H9 (cell line): ENCODE measurements at regions not wholly inside any gene's neighbourhood (a gene's known extent, or its start where the extent isn't known, plus 50 kb on each side); places are given as distances from the start of the nearest gene placed in this dataset.

Source experiments
- DNase-seq: peaks from one replicate; pipeline ENCODE4 v3.0.0-alpha.2; 2017
- H2AFZ ChIP-seq: one replicate; pipeline ENCODE4 v1.6.1; 2013; ENCODE audit warnings: mild to moderate bottlenecking, low read length, control low read depth, moderate library complexity
- H2AK5ac ChIP-seq: 2 replicates; pipeline ENCODE4 v1.6.1; 2013; ENCODE audit warnings: low read length, control low read depth, mixed read lengths; ENCODE audit not compliant: insufficient read length
- H2BK120ac ChIP-seq: one replicate; pipeline ENCODE4 v1.6.1; 2013; ENCODE audit warnings: low read depth, mild to moderate bottlenecking, low read length, control low read depth, inconsistent platforms; ENCODE audit not compliant: poor library complexity, severe bottlenecking
- H2BK12ac ChIP-seq: 2 replicates; pipeline ENCODE4 v1.6.1; 2013; ENCODE audit warnings: low read length, control low read depth, mixed read lengths, low read depth; ENCODE audit not compliant: insufficient read length
- H2BK15ac ChIP-seq: 2 replicates; pipeline ENCODE4 v1.6.1; 2013; ENCODE audit warnings: low read depth, low read length, control low read depth
- H2BK20ac ChIP-seq: one replicate; pipeline ENCODE4 v1.6.1; 2013; ENCODE audit warnings: low read depth, mild to moderate bottlenecking, low read length, control low read depth, inconsistent platforms; ENCODE audit not compliant: poor library complexity, severe bottlenecking
- H2BK5ac ChIP-seq: 2 replicates; pipeline ENCODE4 v1.6.1; 2013; ENCODE audit warnings: low read length, control low read depth, mixed read lengths; ENCODE audit not compliant: insufficient read length
- H3K14ac ChIP-seq: 2 replicates; pipeline ENCODE4 v1.6.1; 2013; ENCODE audit warnings: low read length, control low read depth; ENCODE audit not compliant: insufficient read depth
- H3K18ac ChIP-seq: 2 replicates; pipeline ENCODE4 v1.6.1; 2013; ENCODE audit warnings: low read depth, mild to moderate bottlenecking, mixed read lengths, low read length, control low read depth; ENCODE audit not compliant: insufficient read length
- H3K23ac ChIP-seq: 2 replicates; pipeline ENCODE4 v1.6.1; 2013; ENCODE audit warnings: low read length, control low read depth, mixed read lengths, low read depth; ENCODE audit not compliant: insufficient read length
- H3K23me2 ChIP-seq: 2 replicates; pipeline ENCODE4 v1.6.1; 2013; ENCODE audit warnings: low read depth, mild to moderate bottlenecking, mixed read lengths, low read length, control low read depth; ENCODE audit not compliant: insufficient read length, poor library complexity, severe bottlenecking
- H3K27ac ChIP-seq: 2 replicates; pipeline ENCODE4 v1.5.1; 2013; ENCODE audit warnings: low read length, control low read depth, mixed read lengths, low read depth; ENCODE audit not compliant: insufficient read length
- H3K27me3 ChIP-seq: 2 replicates; pipeline ENCODE4 v1.6.1; 2013; ENCODE audit warnings: low read length, control low read depth, inconsistent platforms; ENCODE audit not compliant: insufficient read depth
- H3K4ac ChIP-seq: 2 replicates; pipeline ENCODE4 v1.6.1; 2013; ENCODE audit warnings: low read depth, mild to moderate bottlenecking, control low read depth, inconsistent platforms, low read length, moderate library complexity
- H3K4me1 ChIP-seq: 2 replicates; pipeline ENCODE4 v1.6.1; 2013; ENCODE audit warnings: low read length, control low read depth, inconsistent platforms; ENCODE audit not compliant: insufficient read depth
- H3K4me2 ChIP-seq: 2 replicates; pipeline ENCODE4 v1.6.1; 2013; ENCODE audit warnings: low read length, control low read depth, mixed read lengths; ENCODE audit not compliant: insufficient read length, insufficient read depth
- H3K56ac ChIP-seq: 2 replicates; pipeline ENCODE4 v1.6.1; 2013; ENCODE audit warnings: low read depth, mild to moderate bottlenecking, mixed read lengths, low read length, control low read depth; ENCODE audit not compliant: insufficient read length
- H3K79me1 ChIP-seq: 2 replicates; pipeline ENCODE4 v1.6.1; 2013; ENCODE audit warnings: low read depth, mild to moderate bottlenecking, moderate library complexity, low read length, control low read depth, inconsistent platforms; ENCODE audit not compliant: insufficient read depth, poor library complexity, severe bottlenecking
- H3K79me2 ChIP-seq: 2 replicates; pipeline ENCODE4 v1.6.1; 2013; ENCODE audit warnings: low read length, control low read depth, inconsistent platforms; ENCODE audit not compliant: insufficient read depth
- H3K9ac ChIP-seq: 2 replicates; pipeline ENCODE4 v1.6.1; 2013; ENCODE audit warnings: low read length, control low read depth, mixed read lengths; ENCODE audit not compliant: insufficient read length; ENCODE audit errors: extremely low read depth
- H3K9me3 ChIP-seq: one replicate; pipeline ENCODE4 v1.6.1; 2013; ENCODE audit warnings: low read depth, low read length, inconsistent platforms; ENCODE audit not compliant: control insufficient read depth
- H3T11ph ChIP-seq: one replicate; pipeline ENCODE4 v1.6.1; 2013; ENCODE audit warnings: mild to moderate bottlenecking, low read length, control low read depth, inconsistent platforms
- H4K20me1 ChIP-seq: one replicate; pipeline ENCODE4 v1.6.1; 2013; ENCODE audit not compliant: control insufficient read depth, insufficient read length, insufficient read depth
- H4K5ac ChIP-seq: 2 replicates; pipeline ENCODE4 v1.6.1; 2013; ENCODE audit warnings: low read depth, mild to moderate bottlenecking, mixed read lengths, low read length, control low read depth; ENCODE audit not compliant: insufficient read length
- H4K8ac ChIP-seq: replicated peaks from 2 replicates; pipeline ENCODE4 v1.6.1; 2013; ENCODE audit warnings: low read length, control low read depth, mixed read lengths, low read depth; ENCODE audit not compliant: insufficient read length
- H4K91ac ChIP-seq: 2 replicates; pipeline ENCODE4 v1.6.1; 2013; ENCODE audit warnings: low read depth, mild to moderate bottlenecking, moderate library complexity, mixed read lengths, low read length, control low read depth; ENCODE audit not compliant: insufficient read length
- H3K27ac Mint-ChIP-seq, 3 experiments: 2 replicates in 2 of 3; 3 replicates in 1 of 3; pipeline ENCODE4 v1.8.0; 2020 to 2021; ENCODE audit warnings: mixed read lengths in 3 of 3, mild to moderate bottlenecking in 1 of 3, moderate library complexity in 1 of 3
- H3K27me3 Mint-ChIP-seq: 2 replicates; pipeline ENCODE4 v1.8.0; 2021; ENCODE audit warnings: low read depth, mild to moderate bottlenecking, moderate library complexity, mixed read lengths
- H3K36me3 Mint-ChIP-seq, 3 experiments: 2 replicates in 2 of 3; 3 replicates in 1 of 3; pipeline ENCODE4 v1.8.0; 2020 to 2021; ENCODE audit warnings: low read depth in 3 of 3, mixed read lengths in 3 of 3; ENCODE audit not compliant: insufficient read depth in 1 of 3
- H3K4me1 Mint-ChIP-seq, 2 experiments: 2 replicates each; pipeline ENCODE4 v1.8.0; 2020; ENCODE audit warnings: mixed read lengths in 2 of 2
- H3K4me3 Mint-ChIP-seq, 2 experiments: 2 replicates in 1 of 2; 3 replicates in 1 of 2; pipeline ENCODE4 v1.8.0; 2020 to 2021; ENCODE audit warnings: mild to moderate bottlenecking in 2 of 2, mixed read lengths in 2 of 2, moderate library complexity in 1 of 2
- H3K9me3 Mint-ChIP-seq, 2 experiments: 2 replicates in 1 of 2; 3 replicates in 1 of 2; pipeline ENCODE4 v1.8.0; 2020; ENCODE audit warnings: mild to moderate bottlenecking in 2 of 2, mixed read lengths in 2 of 2, moderate library complexity in 1 of 2
- CTCF ChIP-seq: fragments of 200-600 bp; sonication (generic); conservative IDR thresholded peaks from 3 replicates; pipeline ENCODE4 v1.8.0; 2021; ENCODE audit warnings: antibody characterized with exemption, mild to moderate bottlenecking
- WGBS: extraction: QIAGEN DNeasy Blood & Tissue Kit; methylation state at CpG from one replicate; pipeline ENCODE4 v1.1.7; 2013; ENCODE audit warnings: missing lambda C conversion rate, low lambda C conversion rate, mixed read lengths; ENCODE audit not compliant: insufficient read length; ENCODE audit errors: extremely low coverage; 5-methylcytosine and 5-hydroxymethylcytosine counted together

- Histone ChIP-seq H3T11ph (no peak overlapping the region), H2AFZ (no peak overlapping the region)
- no peaks in the 10 kb centered on the region for H3K27me3 Mint-ChIP-seq
Observed at GRCh38 chr4:141571793-141572192, 64.6 kb upstream of the IL15 start.

More at GRCh38 chr4:141571793-141572192, 64.6 kb upstream of the IL15 start:
- H3K4me1 ChIP-seq = no peaks in the 10 kb centered on the region; the same call in 1 of the 2 replicates
- H3K9ac ChIP-seq = no peak overlapping the region
- no peaks in the 10 kb centered on the region for H4K20me1 ChIP-seq
- H3K4me1 Mint-ChIP-seq = no peaks in the 10 kb centered on the region; a peak in 1 of 4 replicates
- no peak overlapping the region for H2BK120ac ChIP-seq
- no peak for DNase-seq
- no peak overlapping the region for H2BK15ac ChIP-seq
- H3K27ac ChIP-seq = no peak overlapping the region
- H2BK5ac ChIP-seq = no peak overlapping the region
- no peak overlapping the region for H3K4me3 Mint-ChIP-seq
- H3K18ac ChIP-seq = no peak overlapping the region
- WGBS = no CpG with 5 or more reads among the region's 6 CpGs
- H2BK12ac ChIP-seq = no peak overlapping the region
- no peaks in the 10 kb centered on the region for H3K36me3 Mint-ChIP-seq
- no peak overlapping the region for H4K5ac ChIP-seq
- no peak overlapping the region for H2BK20ac ChIP-seq
- H3K56ac ChIP-seq = no peak overlapping the region
- no peak overlapping the region for H3K27ac Mint-ChIP-seq
- no peak overlapping the region for H4K91ac ChIP-seq
- no peaks in the 10 kb centered on the region for H3K79me2 ChIP-seq
- no peak overlapping the region for H3K23ac ChIP-seq
- no peak overlapping the region for H3K14ac ChIP-seq
- no peaks in the 10 kb centered on the region for H3K23me2 ChIP-seq
- no peak overlapping the region for H2AK5ac ChIP-seq
- H3K27me3 ChIP-seq = no peaks in the 10 kb centered on the region
- no peak overlapping the region for H3K4ac ChIP-seq
- TF ChIP-seq CTCF = no peak
- no peak overlapping the region for H4K8ac ChIP-seq
- no peaks in the 10 kb centered on the region for H3K9me3 ChIP-seq
- no peaks in the 10 kb centered on the region for H3K9me3 Mint-ChIP-seq
- no peaks in the 10 kb centered on the region for H3K79me1 ChIP-seq
- H3K4me2 ChIP-seq = no peak overlapping the region
